T-cell (primary cell): ENCODE measurements at regions not wholly inside any gene's neighbourhood (a gene's known extent, or its start where the extent isn't known, plus 50 kb on each side); places are given as distances from the start of the nearest gene placed in this dataset.

Source experiments
- ATAC-seq, 4 experiments: fragments of 200-7000 bp in 3 of 4; fragments of 150-1000 bp in 1 of 4; cut with Tn5 transposase; replicated peaks in 1 of 4; 1 replicate in 3 of 4; 2 replicates in 1 of 4; pipeline ENCODE4 v1.10.0; 2021; ENCODE audit warnings: moderate library complexity in 3 of 4, mild to moderate bottlenecking in 2 of 4, moderate number of reproducible peaks in 1 of 4
- CTCF ChIA-PET, 2 donors: fragments of 300-600 bp; sonication (Branson Sonifier 250); formaldehyde crosslinking; loops; one replicate each; lab custom pipeline; 2022; ENCODE audit warnings: antibody characterized with exemption in 2 of 2; lab: Charles Lee
- POLR2A ChIA-PET, 2 donors: fragments of 300-600 bp; sonication (Branson Sonifier 250); formaldehyde crosslinking; loops; one replicate each; lab custom pipeline; 2022; ENCODE audit warnings: antibody characterized with exemption in 2 of 2; lab: Charles Lee
- DNase-seq, 35 experiments: peaks; one replicate each; pipeline versions ENCODE4 v3.0.0 to v3.0.0-alpha.2; 2013 to 2023
- H3K27ac ChIP-seq: one replicate; pipeline ENCODE4 v1.5.1; 2013; ENCODE audit warnings: low read length
- H3K27me3 ChIP-seq, 2 experiments: replicated peaks in 1 of 2; 1 replicate in 1 of 2; 2 replicates in 1 of 2; pipeline versions ENCODE4 v1.6.1 to v1.7.0; 2013; ENCODE audit warnings: low read length in 1 of 2, mixed read lengths in 1 of 2; ENCODE audit not compliant: control insufficient read depth in 2 of 2, insufficient read depth in 2 of 2; ENCODE audit errors: extremely low read depth in 1 of 2
- H3K36me3 ChIP-seq, 2 donors: 1 replicate in 1 of 2; 2 replicates in 1 of 2; pipeline versions ENCODE4 v1.6.1 to v1.7.0; 2013; ENCODE audit warnings: low read length in 1 of 2; ENCODE audit not compliant: control insufficient read depth in 2 of 2, insufficient read depth in 1 of 2; ENCODE audit errors: extremely low read depth in 1 of 2
- H3K4me1 ChIP-seq, 2 experiments: 1 replicate in 1 of 2; 2 replicates in 1 of 2; pipeline versions ENCODE4 v1.6.1 to v1.7.0; 2013; ENCODE audit warnings: low read length in 2 of 2, mixed read lengths in 1 of 2; ENCODE audit not compliant: insufficient read depth in 2 of 2, control insufficient read depth in 1 of 2; ENCODE audit errors: extremely low read depth in 1 of 2
- H3K4me3 ChIP-seq, 2 donors: 1 replicate in 1 of 2; 2 replicates in 1 of 2; pipeline versions ENCODE4 v1.5.1 to v1.7.0; 2013; ENCODE audit warnings: mild to moderate bottlenecking in 2 of 2, low read length in 1 of 2, moderate library complexity in 1 of 2; ENCODE audit not compliant: control insufficient read depth in 1 of 2; ENCODE audit errors: extremely low read depth in 1 of 2
- H3K9me3 ChIP-seq: 2 replicates; pipeline ENCODE4 v1.7.0; 2013
- H3K27ac Mint-ChIP-seq, 2 donors: one replicate each; pipeline ENCODE4 v1.8.0; 2020 to 2021; ENCODE audit warnings: mild to moderate bottlenecking in 2 of 2, mixed read lengths in 2 of 2
- H3K27me3 Mint-ChIP-seq, 2 donors: one replicate each; pipeline ENCODE4 v1.8.0; 2021 to 2022; ENCODE audit warnings: mixed read lengths in 2 of 2
- H3K36me3 Mint-ChIP-seq: one replicate; pipeline ENCODE4 v1.8.0; 2021; ENCODE audit warnings: mixed read lengths
- H3K4me1 Mint-ChIP-seq, 3 donors: one replicate each; pipeline ENCODE4 v1.8.0; 2020 to 2022; ENCODE audit warnings: mixed read lengths in 3 of 3, mild to moderate bottlenecking in 1 of 3
- H3K4me3 Mint-ChIP-seq, 3 donors: one replicate each; pipeline ENCODE4 v1.8.0; 2020 to 2022; ENCODE audit warnings: mild to moderate bottlenecking in 3 of 3, mixed read lengths in 3 of 3, moderate library complexity in 3 of 3
- H3K9me3 Mint-ChIP-seq, 3 donors: one replicate each; pipeline ENCODE4 v1.8.0; 2020 to 2022; ENCODE audit warnings: mixed read lengths in 3 of 3
- WGBS: methylation state at CpG from one replicate; pipeline ENCODE4 v1.1.5; 2013; ENCODE audit warnings: missing lambda C conversion rate; ENCODE audit not compliant: insufficient coverage; 5-methylcytosine and 5-hydroxymethylcytosine counted together

DNA sequence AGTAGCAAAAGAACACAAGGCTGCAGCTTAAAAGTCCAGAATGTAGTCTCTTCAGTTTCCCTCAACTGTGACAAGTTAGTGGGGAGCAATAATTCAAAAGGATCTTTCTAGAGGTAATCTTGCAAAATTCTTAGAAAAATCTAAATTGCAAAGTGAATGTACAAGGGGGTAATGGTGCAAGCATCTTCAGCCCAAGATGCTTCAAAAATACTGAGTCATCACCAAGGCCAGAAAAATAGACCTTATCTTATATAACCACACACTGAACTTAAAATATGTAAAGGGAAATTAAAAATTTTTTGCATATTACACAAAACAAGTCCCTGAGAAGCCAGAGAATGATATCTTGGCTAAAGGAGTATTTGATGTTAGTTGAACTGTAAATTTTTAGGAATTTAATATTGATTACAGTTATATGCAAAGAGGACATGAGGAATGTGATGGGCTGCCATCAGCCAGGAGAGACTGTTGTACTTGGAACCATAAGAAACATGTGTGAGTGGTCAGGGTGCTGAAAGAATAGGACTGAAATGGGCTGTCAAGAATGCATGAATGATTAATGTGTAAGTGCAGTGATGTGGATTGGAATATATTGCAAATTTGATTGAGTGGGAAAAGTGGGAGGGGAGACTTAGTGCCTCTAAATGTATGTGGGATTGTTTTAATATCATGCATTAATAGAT, 85.7 kb upstream of the LIN7C start:
- CTCF ChIA-PET = no interaction called here
- Mint-ChIP-seq H3K4me3 (no peak overlapping the region), H3K9me3 (peaks cover 0 to 5% (median 0%) of the 10 kb centered on the region in 3 donors), H3K36me3 (peaks cover 18% of the 10 kb centered on the region), H3K27ac (no peak overlapping the region), H3K4me1 (no peaks in the 10 kb centered on the region), H3K27me3 (no peaks in the 10 kb centered on the region)
- no peak overlapping the region for H3K4me3 ChIP-seq
- no peaks in the 10 kb centered on the region for H3K4me1 ChIP-seq
- no peaks in the 10 kb centered on the region for H3K9me3 ChIP-seq
- POLR2A ChIA-PET = no interaction called here
- H3K27me3 ChIP-seq = no peaks in the 10 kb centered on the region
- H3K27ac ChIP-seq = no peak overlapping the region
- no peak for DNase-seq
- ATAC-seq = no peak
- H3K36me3 ChIP-seq = no peaks in the 10 kb centered on the region

DNA sequence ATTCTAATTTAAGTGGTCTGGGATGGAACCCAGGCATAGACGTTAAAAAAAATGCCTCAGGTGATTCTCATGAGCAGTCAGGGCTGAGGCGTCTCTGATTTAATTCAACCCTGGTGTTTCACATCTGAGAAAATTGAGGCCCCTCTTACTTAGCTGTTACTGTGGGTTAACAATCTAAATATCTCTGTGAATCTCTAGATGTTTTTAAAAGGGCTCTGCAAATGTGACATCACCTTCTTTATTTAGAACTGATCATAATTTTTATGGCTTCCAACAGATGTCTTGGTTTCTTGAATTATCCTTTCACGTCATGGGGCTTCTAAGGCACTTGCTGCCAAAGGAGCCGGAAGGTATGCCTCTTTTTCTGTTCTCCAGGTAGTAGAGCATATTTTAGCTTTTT, 76.1 kb upstream of the LIN7C start:
- no peaks in the 10 kb centered on the region for H3K4me1 ChIP-seq
- ChIA-PET POLR2A (interaction anchor here in 1 of 2 donors (0.9 kb wide), 1 partner anchor 22 kb away, joined by 3 read pairs; no protein-coding TSS in a partner anchor), CTCF (no interaction called here)
- Mint-ChIP-seq H3K4me1 (no peaks in the 10 kb centered on the region), H3K4me3 (no peak overlapping the region), H3K36me3 (peaks cover 10% of the 10 kb centered on the region), H3K27ac (no peak overlapping the region), H3K27me3 (no peaks in the 10 kb centered on the region), H3K9me3 (no peaks in the 10 kb centered on the region)
- DNase-seq (no peak), ATAC-seq (no peak)
- no peaks in the 10 kb centered on the region for H3K9me3 ChIP-seq
- no peak overlapping the region for H3K27ac ChIP-seq
- no CpG with 5 or more reads among the region's 4 CpGs for WGBS
- H3K4me3 ChIP-seq = no peak overlapping the region
- no peaks in the 10 kb centered on the region for H3K36me3 ChIP-seq
- no peaks in the 10 kb centered on the region for H3K27me3 ChIP-seq

DNA sequence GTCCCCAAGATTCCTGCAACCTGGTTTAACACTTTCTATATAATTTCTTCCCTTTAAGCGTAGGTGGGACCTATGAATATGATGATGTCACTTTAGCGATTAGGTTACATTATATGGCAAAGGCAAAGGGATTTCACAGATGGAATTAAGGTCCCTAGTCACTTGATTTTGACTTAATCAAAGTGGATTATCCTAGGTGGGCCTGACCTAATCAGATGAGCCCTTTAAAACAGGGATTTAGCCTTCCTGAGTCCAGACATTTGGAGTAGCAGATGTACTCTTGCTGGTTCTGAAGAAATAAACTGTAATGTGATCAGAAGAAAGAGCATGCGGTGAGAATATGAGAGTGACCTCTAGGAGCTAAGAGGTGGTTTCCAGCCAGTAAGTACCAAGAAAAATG, 67.8 kb upstream of the LIN7C start:
- Mint-ChIP-seq H3K27me3 (no peaks in the 10 kb centered on the region), H3K9me3 (no peaks in the 10 kb centered on the region), H3K4me3 (no peak overlapping the region), H3K27ac (no peak overlapping the region), H3K36me3 (no peaks in the 10 kb centered on the region), H3K4me1 (no peaks in the 10 kb centered on the region)
- WGBS = no CpG with 5 or more reads among the region's 3 CpGs
- H3K9me3 ChIP-seq = no peaks in the 10 kb centered on the region
- H3K27ac ChIP-seq = no peak overlapping the region
- H3K36me3 ChIP-seq = no peaks in the 10 kb centered on the region
- H3K4me3 ChIP-seq = no peak overlapping the region
- H3K27me3 ChIP-seq = no peaks in the 10 kb centered on the region
- DNase-seq (no peak), ATAC-seq (no peak)
- ChIA-PET POLR2A (no interaction called here), CTCF (no interaction called here)
- no peaks in the 10 kb centered on the region for H3K4me1 ChIP-seq

GRCh38 chr11:27573024-27573423, 66.5 kb upstream of the LIN7C start:
- Mint-ChIP-seq H3K36me3 (no peaks in the 10 kb centered on the region), H3K4me3 (no peak overlapping the region), H3K27me3 (no peaks in the 10 kb centered on the region), H3K27ac (no peak overlapping the region), H3K9me3 (no peaks in the 10 kb centered on the region), H3K4me1 (no peaks in the 10 kb centered on the region)
- no peak for ATAC-seq
- DNase-seq = no peak
- no peaks in the 10 kb centered on the region for H3K9me3 ChIP-seq
- POLR2A ChIA-PET = no interaction called here
- no peak overlapping the region for H3K27ac ChIP-seq
- no peak overlapping the region for H3K4me3 ChIP-seq
- CTCF ChIA-PET = no interaction called here
- no peaks in the 10 kb centered on the region for H3K36me3 ChIP-seq
- H3K4me1 ChIP-seq = no peaks in the 10 kb centered on the region
- no peaks in the 10 kb centered on the region for H3K27me3 ChIP-seq

GRCh38 chr11:27571154-27571810, 64.7 kb upstream of the LIN7C start:
- no peak for ATAC-seq
- no peak overlapping the region for H3K27ac Mint-ChIP-seq
- DNase-seq = no peak
- Histone ChIP-seq H3K9me3 (no peaks in the 10 kb centered on the region), H3K4me1 (no peaks in the 10 kb centered on the region), H3K4me3 (no peak overlapping the region), H3K27ac (no peak overlapping the region), H3K36me3 (no peaks in the 10 kb centered on the region), H3K27me3 (no peaks in the 10 kb centered on the region)
- H3K36me3 Mint-ChIP-seq = no peaks in the 10 kb centered on the region
- POLR2A ChIA-PET = no interaction called here
- no peaks in the 10 kb centered on the region for H3K27me3 Mint-ChIP-seq
- no peaks in the 10 kb centered on the region for H3K9me3 Mint-ChIP-seq
- WGBS = no CpG with 5 or more reads among the region's 5 CpGs
- CTCF ChIA-PET = no interaction called here
- no peaks in the 10 kb centered on the region for H3K4me1 Mint-ChIP-seq
- H3K4me3 Mint-ChIP-seq = no peak overlapping the region

- Mint-ChIP-seq H3K36me3 (no peaks in the 10 kb centered on the region), H3K27me3 (no peaks in the 10 kb centered on the region), H3K4me1 (no peaks in the 10 kb centered on the region), H3K4me3 (no peak overlapping the region), H3K27ac (no peak overlapping the region), H3K9me3 (no peaks in the 10 kb centered on the region)
- Histone ChIP-seq H3K27ac (no peak overlapping the region), H3K36me3 (no peaks in the 10 kb centered on the region), H3K4me3 (no peak overlapping the region), H3K4me1 (no peaks in the 10 kb centered on the region), H3K27me3 (no peaks in the 10 kb centered on the region), H3K9me3 (no peaks in the 10 kb centered on the region)
- DNase-seq = no peak
- ATAC-seq = no peak
- CTCF ChIA-PET = no interaction called here
- no CpG with 5 or more reads among the region's 1 CpG for WGBS
- POLR2A ChIA-PET = no interaction called here
Measured at GRCh38 chr11:27570542-27570941, 64.0 kb upstream of the LIN7C start.
